COR-L47 (cell line): ENCODE measurements at regions not wholly inside any gene's neighbourhood (a gene's known extent, or its start where the extent isn't known, plus 50 kb on each side); places are given as distances from the start of the nearest gene placed in this dataset.

Source experiments
- DNase-seq: peaks from one replicate; lab custom pipeline; 2025; lab: John Stamatoyannopoulos, UW

- no peak for DNase-seq
Measured at GRCh38 chr10:113442336-113442735, 110.5 kb upstream of the HABP2 start.

GRCh38 chr10:113443141-113443925 lies 109.5 kb upstream of the HABP2 start:
- no peak for DNase-seq

GRCh38 chr10:113444766-113445365 lies 108.0 kb upstream of the HABP2 start:
- DNase-seq, result no peak

- no peak for DNase-seq
Measured at GRCh38 chr10:113445736-113446135, 107.1 kb upstream of the HABP2 start.

GRCh38 chr10:113446739-113447138 lies 106.1 kb upstream of the HABP2 start:
- no peak for DNase-seq

GRCh38 chr10:113447278-113447677 lies 105.6 kb upstream of the HABP2 start:
- DNase-seq, result no peak

GRCh38 chr10:113449006-113449695 lies 103.7 kb upstream of the HABP2 start:
- no peak for DNase-seq

- DNase-seq, result no peak
Measured at GRCh38 chr10:113450046-113450804, 102.6 kb upstream of the HABP2 start.

GRCh38 chr10:113450906-113451305 lies 101.9 kb upstream of the HABP2 start:
- no peak for DNase-seq

GRCh38 chr10:113452146-113452845 lies 100.6 kb upstream of the HABP2 start:
- DNase-seq, result no peak

- no peak for DNase-seq
Measured at GRCh38 chr10:113453351-113453750, 99.5 kb upstream of the HABP2 start.

- DNase-seq, result peak; percentile 24
Measured at GRCh38 chr10:113454341-113455061, 98.4 kb upstream of the HABP2 start.

GRCh38 chr10:113455947-113456346 lies 96.9 kb upstream of the HABP2 start:
- no peak for DNase-seq

GRCh38 chr10:113456741-113457140 lies 96.1 kb upstream of the HABP2 start:
- no peak for DNase-seq

GRCh38 chr10:113457408-113457807 lies 95.4 kb upstream of the HABP2 start:
- DNase-seq, result no peak

- DNase-seq, result no peak
Measured at GRCh38 chr10:113458451-113458850, 94.4 kb upstream of the HABP2 start.

GRCh38 chr10:113458944-113459343 lies 93.9 kb upstream of the HABP2 start:
- DNase-seq, result no peak

GRCh38 chr10:113459626-113460280 lies 93.1 kb upstream of the HABP2 start:
- no peak for DNase-seq

- no peak for DNase-seq
Measured at GRCh38 chr10:113463083-113463482, 89.8 kb upstream of the HABP2 start.

GRCh38 chr10:113463777-113464176 lies 89.1 kb upstream of the HABP2 start:
- DNase-seq, result no peak

GRCh38 chr10:113469796-113470195 lies 83.1 kb upstream of the HABP2 start:
- DNase-seq, result no peak
